Gastroesophageal sphincter (tissue), 4 donors: ENCODE measurements at regions not wholly inside any gene's neighbourhood (a gene's known extent, or its start where the extent isn't known, plus 50 kb on each side); places are given as distances from the start of the nearest gene placed in this dataset.

ENCODE experiments used
- ATAC-seq: fragments of 150-250 bp; one replicate; pipeline ENCODE4 v1.9.1; 2016; ENCODE audit warnings: mild to moderate bottlenecking, moderate library complexity
- H3K27ac ChIP-seq, 4 donors: fragments of 200-600 bp; sonication (generic) in 3 of 4; 1 replicate in 3 of 4; 2 replicates in 1 of 4; pipeline ENCODE4 v1.5.1; 2016 to 2019
- H3K27me3 ChIP-seq: fragments of 200-600 bp; sonication (generic); one replicate; pipeline ENCODE4 v1.5.1; 2019
- H3K36me3 ChIP-seq, 2 donors: fragments of 200-600 bp; sonication (generic); one replicate each; pipeline ENCODE4 v1.5.1; 2019; ENCODE audit warnings: control low read depth in 1 of 2
- H3K4me1 ChIP-seq, 3 donors: fragments of 200-600 bp; sonication (generic); 1 replicate in 2 of 3; 2 replicates in 1 of 3; pipeline ENCODE4 v1.5.1; 2016 to 2019; ENCODE audit warnings: control low read depth in 2 of 3
- H3K4me3 ChIP-seq, 2 donors: fragments of 200-600 bp; sonication (generic); one replicate each; pipeline ENCODE4 v1.5.1; 2019; ENCODE audit warnings: mild to moderate bottlenecking in 1 of 2, moderate library complexity in 1 of 2
- H3K9me3 ChIP-seq, 3 donors: fragments of 200-600 bp; sonication (generic); one replicate each; pipeline ENCODE4 v1.5.1; 2017 to 2019; ENCODE audit warnings: control low read depth in 2 of 3
- EP300 ChIP-seq: sonication (generic); formaldehyde crosslinking; IDR thresholded peaks from one replicate; pipeline ENCODE4 v1.6.1; 2017; ENCODE audit warnings: antibody characterized with exemption, mild to moderate bottlenecking
- POLR2A ChIP-seq, 2 donors: fragments of 450-650 bp; IDR thresholded peaks; one replicate each; pipeline ENCODE4 v1.6.1; 2017; ENCODE audit warnings: antibody characterized with exemption in 2 of 2, mild to moderate bottlenecking in 2 of 2, moderate library complexity in 1 of 2
- POLR2AphosphoS5 ChIP-seq: sonication (generic); formaldehyde crosslinking; IDR thresholded peaks from one replicate; pipeline ENCODE4 v1.6.1; 2017; ENCODE audit warnings: antibody characterized with exemption
- WGBS, 2 donors: methylation state at CpG; one replicate each; pipeline ENCODE4 v1.1.5; 2018; ENCODE audit warnings: low coverage in 1 of 2; 5-methylcytosine and 5-hydroxymethylcytosine counted together
- TF ChIP-seq, protein P1 (sequence below), 4 experiments: fragments of 200-600 bp in 2 of 4; fragments of 450-650 bp in 2 of 4; sonication (generic) in 1 of 4; IDR thresholded peaks; one replicate each; pipeline ENCODE4 v1.5.1; 2017 to 2019; ENCODE audit warnings: antibody characterized with exemption in 4 of 4, mild to moderate bottlenecking in 2 of 4, moderate library complexity in 2 of 4

DNA sequence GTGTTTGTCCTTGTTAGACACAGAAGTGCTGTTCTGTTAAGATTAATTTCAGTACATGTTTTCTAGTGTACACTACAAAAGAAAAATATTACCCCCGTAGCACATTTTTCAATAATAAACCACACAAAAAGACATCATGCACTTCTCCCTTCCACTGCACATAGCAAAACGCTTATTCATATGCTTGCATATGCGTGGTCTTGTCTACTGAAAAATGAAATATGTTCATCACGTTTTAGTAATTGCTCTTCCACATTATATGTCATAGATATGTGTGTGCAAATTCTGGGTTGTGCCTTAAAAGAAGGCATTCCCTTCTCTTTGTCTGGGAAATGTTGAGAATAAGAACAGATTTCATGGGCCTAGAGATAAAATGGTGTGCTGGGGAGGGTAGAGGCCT is 353.9 kb downstream of the NSUN3 start:
- Histone ChIP-seq H3K27ac (no peak overlapping the region), H3K9me3 (peaks cover 0 to 6% (median 0%) of the 10 kb centered on the region in 3 donors), H3K4me3 (no peak overlapping the region), H3K4me1 (peaks cover 0 to 4% (median 0%) of the 10 kb centered on the region in 3 donors), H3K27me3 (no peaks in the 10 kb centered on the region), H3K36me3 (no peaks in the 10 kb centered on the region)
- TF ChIP-seq EP300 (no peak), POLR2A (IDR thresholded peaks at IDR 0.05) (no peak), POLR2AphosphoS5 (no peak)
- TF ChIP-seq, protein P1, sequence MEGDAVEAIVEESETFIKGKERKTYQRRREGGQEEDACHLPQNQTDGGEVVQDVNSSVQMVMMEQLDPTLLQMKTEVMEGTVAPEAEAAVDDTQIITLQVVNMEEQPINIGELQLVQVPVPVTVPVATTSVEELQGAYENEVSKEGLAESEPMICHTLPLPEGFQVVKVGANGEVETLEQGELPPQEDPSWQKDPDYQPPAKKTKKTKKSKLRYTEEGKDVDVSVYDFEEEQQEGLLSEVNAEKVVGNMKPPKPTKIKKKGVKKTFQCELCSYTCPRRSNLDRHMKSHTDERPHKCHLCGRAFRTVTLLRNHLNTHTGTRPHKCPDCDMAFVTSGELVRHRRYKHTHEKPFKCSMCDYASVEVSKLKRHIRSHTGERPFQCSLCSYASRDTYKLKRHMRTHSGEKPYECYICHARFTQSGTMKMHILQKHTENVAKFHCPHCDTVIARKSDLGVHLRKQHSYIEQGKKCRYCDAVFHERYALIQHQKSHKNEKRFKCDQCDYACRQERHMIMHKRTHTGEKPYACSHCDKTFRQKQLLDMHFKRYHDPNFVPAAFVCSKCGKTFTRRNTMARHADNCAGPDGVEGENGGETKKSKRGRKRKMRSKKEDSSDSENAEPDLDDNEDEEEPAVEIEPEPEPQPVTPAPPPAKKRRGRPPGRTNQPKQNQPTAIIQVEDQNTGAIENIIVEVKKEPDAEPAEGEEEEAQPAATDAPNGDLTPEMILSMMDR (IDR thresholded peaks at IDR 0.05) = no peak
- no peak for ATAC-seq
- 81 to 92% methylated on average over 4 of the region's 4 CpGs for WGBS, 2 donors

DNA sequence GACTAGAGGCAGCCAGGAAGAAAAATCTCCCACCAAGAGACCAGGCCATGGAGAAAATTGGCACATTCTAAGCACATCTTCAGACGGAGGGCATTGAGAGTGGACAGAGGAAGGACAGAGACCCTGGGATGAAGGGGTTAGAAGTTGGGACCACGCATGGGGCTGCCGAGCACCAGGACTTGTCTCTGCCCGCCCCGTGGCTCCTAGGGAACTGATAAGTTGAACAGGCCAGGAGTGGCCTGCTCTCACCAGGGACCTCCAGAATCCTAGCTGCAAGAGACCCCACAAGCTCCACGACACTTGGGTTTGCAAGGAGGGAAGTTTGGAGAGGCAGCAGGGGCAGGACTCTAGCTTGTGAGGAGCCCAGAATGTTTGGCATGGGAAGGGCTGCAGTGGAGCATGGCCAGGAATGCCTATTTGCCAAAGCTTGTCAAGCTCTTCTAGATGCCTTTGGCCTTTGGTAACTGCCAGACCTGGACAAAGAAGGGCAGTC is 355.1 kb downstream of the NSUN3 start:
- Histone ChIP-seq H3K27me3 (no peaks in the 10 kb centered on the region), H3K27ac (no peak overlapping the region), H3K9me3 (peaks cover 0 to 6% (median 0%) of the 10 kb centered on the region in 3 donors), H3K36me3 (no peaks in the 10 kb centered on the region), H3K4me1 (peaks cover 0 to 4% (median 0%) of the 10 kb centered on the region in 3 donors), H3K4me3 (no peak overlapping the region)
- TF ChIP-seq, protein P1 (IDR thresholded peaks at IDR 0.05) = no peak
- TF ChIP-seq POLR2AphosphoS5 = no peak
- TF ChIP-seq EP300 = no peak
- no peak for TF ChIP-seq POLR2A (IDR thresholded peaks at IDR 0.05)
- no peak for ATAC-seq
- WGBS, 2 donors = 81 to 93% methylated on average over 3 of the region's 6 CpGs

DNA sequence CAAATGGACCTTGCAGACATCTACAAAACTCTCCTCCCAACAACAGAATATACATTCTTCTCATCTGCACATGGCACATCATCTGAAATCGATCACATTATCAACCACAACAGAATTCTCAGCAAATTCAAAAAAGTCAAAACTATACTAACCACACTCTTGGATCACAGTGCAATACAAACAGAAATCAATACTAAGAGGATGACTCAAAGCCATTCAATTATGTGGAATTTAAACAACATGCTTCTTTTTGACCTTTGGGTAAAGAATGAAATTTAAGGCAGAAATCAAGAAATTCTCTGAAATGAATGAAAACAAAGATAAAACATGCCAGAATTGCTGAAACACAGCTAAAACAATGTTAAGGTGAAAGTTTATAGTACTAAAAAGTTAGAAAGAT is 358.1 kb downstream of the NSUN3 start:
- no peak overlapping the region for H3K4me3 ChIP-seq
- no peak for ATAC-seq
- no peak for TF ChIP-seq EP300
- TF ChIP-seq, protein P1 (IDR thresholded peaks at IDR 0.05) = no peak
- no peak for TF ChIP-seq POLR2A (IDR thresholded peaks at IDR 0.05)
- TF ChIP-seq POLR2AphosphoS5 = no peak
- H3K36me3 ChIP-seq = no peaks in the 10 kb centered on the region
- H3K4me1 ChIP-seq = no peaks in the 10 kb centered on the region
- H3K27me3 ChIP-seq = no peaks in the 10 kb centered on the region
- 88 to 93% methylated on average over 1 of the region's 1 CpG for WGBS, 2 donors
- H3K9me3 ChIP-seq = peaks cover 0 to 6% (median 0%) of the 10 kb centered on the region in 3 donors
- H3K27ac ChIP-seq = no peak overlapping the region

DNA sequence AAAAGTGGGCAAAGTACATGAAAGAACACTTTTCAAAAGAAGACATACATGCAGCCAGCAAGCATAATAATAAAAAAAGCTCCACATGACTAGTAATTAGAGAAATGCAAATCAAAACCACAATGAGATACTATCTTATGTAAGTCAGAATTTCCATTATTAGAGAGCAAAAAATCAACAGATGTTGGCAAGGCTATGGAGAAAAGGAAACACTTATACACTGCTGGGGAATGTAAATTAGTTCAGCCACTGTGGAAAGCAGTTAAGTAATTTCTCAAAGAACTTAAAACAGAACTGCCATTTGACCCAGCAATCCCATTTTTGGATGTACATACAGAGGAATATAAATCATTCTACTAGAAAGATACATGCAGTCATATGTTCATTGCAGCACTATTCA is 360.7 kb downstream of the NSUN3 start:
- Histone ChIP-seq H3K36me3 (no peaks in the 10 kb centered on the region), H3K27me3 (no peaks in the 10 kb centered on the region), H3K4me1 (no peaks in the 10 kb centered on the region), H3K4me3 (no peak overlapping the region), H3K9me3 (peaks cover 0 to 6% (median 0%) of the 10 kb centered on the region in 3 donors), H3K27ac (no peak overlapping the region)
- no peak for ATAC-seq
- no peak for TF ChIP-seq POLR2AphosphoS5
- TF ChIP-seq, protein P1 (IDR thresholded peaks at IDR 0.05) = no peak
- no peak for TF ChIP-seq EP300
- no peak for TF ChIP-seq POLR2A (IDR thresholded peaks at IDR 0.05)

DNA sequence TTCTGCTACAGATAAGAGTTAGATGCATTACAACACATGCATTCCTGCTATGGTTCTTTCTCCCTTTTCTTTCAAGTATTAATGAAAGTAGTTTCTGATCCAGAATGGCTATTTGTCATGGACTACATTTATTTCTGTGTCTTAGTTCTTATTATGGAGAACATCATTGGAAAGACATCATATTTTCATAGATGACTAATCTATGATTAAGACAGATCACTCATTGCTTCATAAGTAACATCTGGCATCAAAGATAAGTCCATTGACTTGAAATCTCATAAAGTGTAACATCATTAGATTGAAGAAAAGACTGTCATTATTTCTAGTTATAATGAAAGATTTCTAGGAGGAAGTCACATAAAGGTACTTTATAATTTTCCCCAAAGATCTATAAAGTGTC is 366.7 kb downstream of the NSUN3 start:
- Histone ChIP-seq H3K27me3 (no peaks in the 10 kb centered on the region), H3K9me3 (no peaks in the 10 kb centered on the region), H3K27ac (no peak overlapping the region), H3K4me1 (no peaks in the 10 kb centered on the region), H3K4me3 (no peak overlapping the region), H3K36me3 (no peaks in the 10 kb centered on the region)
- no peak for ATAC-seq
- TF ChIP-seq POLR2A (IDR thresholded peaks at IDR 0.05) = no peak
